HL-60 (cell line): ENCODE measurements at regions not wholly inside any gene's neighbourhood (a gene's known extent, or its start where the extent isn't known, plus 50 kb on each side); places are given as distances from the start of the nearest gene placed in this dataset.
"Not testable (repeated sequence)": the region's sequence is repeated elsewhere in the genome, so short reads cannot be mapped to it uniquely, and the experiment has no call there.

ENCODE experiments used
- DNase-seq, 2 experiments: peaks; one replicate each; pipeline ENCODE4 v3.0.0-alpha.2; 2010 to 2020; ENCODE audit warnings: low read depth in 1 of 2, low spot score in 1 of 2
- H3K27ac ChIP-seq: fragments of 250-450 bp; sonication (Bioruptor Pico); replicated peaks from 2 replicates; pipeline ENCODE4 v1.5.1; 2020; ENCODE audit warnings: mild to moderate bottlenecking, moderate library complexity
- H3K27me3 ChIP-seq: fragments of 250-450 bp; sonication (Bioruptor Pico); 2 replicates; pipeline ENCODE4 v1.5.1; 2021; ENCODE audit warnings: mild to moderate bottlenecking, moderate library complexity; ENCODE audit not compliant: insufficient read depth, poor library complexity, severe bottlenecking
- H3K4me3 ChIP-seq: replicated peaks from 2 replicates; pipeline ENCODE4 v1.5.1; 2011; ENCODE audit warnings: mild to moderate bottlenecking, control low read depth, low read length; ENCODE audit not compliant: insufficient read depth
- CTCF ChIP-seq: IDR thresholded peaks from one replicate; pipeline ENCODE4 v1.5.1; 2011; ENCODE audit warnings: low read length, control low read depth, inconsistent platforms; ENCODE audit not compliant: insufficient read depth
- GABPA ChIP-seq: IDR thresholded peaks from 2 replicates; pipeline ENCODE4 v1.6.1; 2012; ENCODE audit warnings: low read depth
- POLR2AphosphoS5 ChIP-seq: IDR thresholded peaks from 2 replicates; pipeline ENCODE4 v1.6.1; 2012; ENCODE audit warnings: low read depth
- REST ChIP-seq: IDR thresholded peaks from 2 replicates; pipeline ENCODE4 v1.6.1; 2012; ENCODE audit warnings: low read depth; ENCODE audit not compliant: insufficient replicate concordance
- SPI1 ChIP-seq: IDR thresholded peaks from 2 replicates; pipeline ENCODE4 v1.6.1; 2012; ENCODE audit warnings: low read depth, mild to moderate bottlenecking, borderline replicate concordance

- no peaks in the 10 kb centered on the region for H3K27me3 ChIP-seq
- no peak overlapping the region for H3K4me3 ChIP-seq
- no peak for DNase-seq
- TF ChIP-seq POLR2AphosphoS5 = no peak
- TF ChIP-seq SPI1 = no peak
- no peak for TF ChIP-seq REST
- TF ChIP-seq CTCF = no peak
- TF ChIP-seq GABPA = no peak
- H3K27ac ChIP-seq = no peak overlapping the region
Observed at GRCh38 chr11:135017296-135017695, 605.3 kb upstream of the B3GAT1 start.

GRCh38 chr11:135015966-135016365 is 603.9 kb upstream of the B3GAT1 start:
- Histone ChIP-seq H3K27me3 (no peaks in the 10 kb centered on the region), H3K4me3 (no peak overlapping the region), H3K27ac (no peak overlapping the region)
- no peak for TF ChIP-seq GABPA
- no peak for TF ChIP-seq REST
- TF ChIP-seq POLR2AphosphoS5 = no peak
- TF ChIP-seq SPI1 = no peak
- TF ChIP-seq CTCF = no peak
- DNase-seq = no peak

GRCh38 chr11:135011313-135011712 is 599.3 kb upstream of the B3GAT1 start:
- H3K27ac ChIP-seq, H3K4me3 ChIP-seq, H3K27me3 ChIP-seq, DNase-seq: not testable (repeated sequence)

- Histone ChIP-seq H3K27ac (no peak overlapping the region), H3K4me3 (no peak overlapping the region), H3K27me3 (no peaks in the 10 kb centered on the region)
- TF ChIP-seq SPI1 = no peak
- no peak for TF ChIP-seq CTCF
- TF ChIP-seq GABPA = no peak
- no peak for TF ChIP-seq POLR2AphosphoS5
- no peak for TF ChIP-seq REST
- DNase-seq = no peak
Observed at GRCh38 chr11:135009125-135009524, 597.1 kb upstream of the B3GAT1 start.
